ENCODE measurements at regions not wholly inside any gene's neighbourhood (a gene's known extent, or its start where the extent isn't known, plus 50 kb on each side); places are given as distances from the start of the nearest gene placed in this dataset.

- TF ChIP-seq CTCF (IDR thresholded peaks at IDR 0.05) (no peak), POLR2A (IDR thresholded peaks at IDR 0.05) (no peak), POLR2AphosphoS5 (IDR thresholded peaks at IDR 0.05) (no peak)
Measured at GRCh38 chr6:81925201-81925600, 172.7 kb upstream of the TENT5A start.
